HG02798 (cell line): ENCODE measurements at regions not wholly inside any gene's neighbourhood (a gene's known extent, or its start where the extent isn't known, plus 50 kb on each side); places are given as distances from the start of the nearest gene placed in this dataset.
"Not testable (repeated sequence)": the region's sequence is repeated elsewhere in the genome, so short reads cannot be mapped to it uniquely, and the experiment has no call there.

Experiments used
- ATAC-seq: cut with Tn5 transposase; IDR thresholded peaks from one replicate; pipeline ENCODE4 v1.9.1; 2021; ENCODE audit warnings: mild to moderate bottlenecking; ENCODE audit not compliant: unreplicated experiment, poor library complexity

GRCh38 chr6:78489874-78490273 lies 377.5 kb upstream of the IRAK1BP1 start:
- ATAC-seq: no peak

- no peak for ATAC-seq
Measured at GRCh38 chr6:78492351-78493017, 374.9 kb upstream of the IRAK1BP1 start.

- no peak for ATAC-seq
Measured at GRCh38 chr6:78500299-78501089, 366.9 kb upstream of the IRAK1BP1 start.

- ATAC-seq: no peak
Measured at GRCh38 chr6:78502386-78502887, 364.9 kb upstream of the IRAK1BP1 start.

- peak; percentile 54 for ATAC-seq
Measured at GRCh38 chr6:78505178-78505577, 362.2 kb upstream of the IRAK1BP1 start.

GRCh38 chr6:78511009-78511408 lies 356.3 kb upstream of the IRAK1BP1 start:
- ATAC-seq: no peak

GRCh38 chr6:78513856-78514255 lies 353.5 kb upstream of the IRAK1BP1 start:
- ATAC-seq: no peak

- ATAC-seq: no peak
Measured at GRCh38 chr6:78515271-78515670, 352.1 kb upstream of the IRAK1BP1 start.

GRCh38 chr6:78517399-78517798 lies 350.0 kb upstream of the IRAK1BP1 start:
- ATAC-seq: no peak

GRCh38 chr6:78523622-78524021 lies 343.7 kb upstream of the IRAK1BP1 start:
- ATAC-seq: no peak

- no peak for ATAC-seq
Measured at GRCh38 chr6:78525976-78526375, 341.4 kb upstream of the IRAK1BP1 start.

- no peak for ATAC-seq
Measured at GRCh38 chr6:78526432-78526831, 340.9 kb upstream of the IRAK1BP1 start.

GRCh38 chr6:78528926-78529325 lies 338.4 kb upstream of the IRAK1BP1 start:
- ATAC-seq: no peak

- ATAC-seq: no peak
Measured at GRCh38 chr6:78530208-78530607, 337.1 kb upstream of the IRAK1BP1 start.

GRCh38 chr6:78533426-78533825 lies 333.9 kb upstream of the IRAK1BP1 start:
- no peak for ATAC-seq

- ATAC-seq: no peak
Measured at GRCh38 chr6:78533876-78534275, 333.5 kb upstream of the IRAK1BP1 start.

- ATAC-seq: no peak
Measured at GRCh38 chr6:78538002-78538401, 329.3 kb upstream of the IRAK1BP1 start.

- not testable (repeated sequence) for ATAC-seq
Measured at GRCh38 chr6:78547636-78548035, 319.7 kb upstream of the IRAK1BP1 start.

GRCh38 chr6:78551361-78551760 lies 316.0 kb upstream of the IRAK1BP1 start:
- ATAC-seq: no peak

- no peak for ATAC-seq
Measured at GRCh38 chr6:78552435-78552834, 314.9 kb upstream of the IRAK1BP1 start.

GRCh38 chr6:78554341-78554740 lies 313.0 kb upstream of the IRAK1BP1 start:
- ATAC-seq: no peak

- no peak for ATAC-seq
Measured at GRCh38 chr6:78559056-78559455, 308.3 kb upstream of the IRAK1BP1 start.
